H1 (cell line): ENCODE measurements at regions not wholly inside any gene's neighbourhood (a gene's known extent, or its start where the extent isn't known, plus 50 kb on each side); places are given as distances from the start of the nearest gene placed in this dataset.

ENCODE experiments used
- CTCF ChIA-PET: fragments of 300-600 bp; sonication (Branson Sonifier 250); formaldehyde crosslinking; loops from one replicate; lab custom pipeline; 2021; ENCODE audit not compliant: partially characterized antibody; lab: Charles Lee
- POLR2A ChIA-PET: fragments of 300-600 bp; sonication (Branson Sonifier 250); formaldehyde crosslinking; loops from one replicate; lab custom pipeline; 2021; ENCODE audit warnings: inconsistent platforms; ENCODE audit not compliant: partially characterized antibody; lab: Charles Lee
- DNase-seq, 2 experiments: peaks; one replicate each; pipeline versions ENCODE4 v3.0.0 to v3.0.0-alpha.2; 2010 to 2022; ENCODE audit warnings: low spot score in 2 of 2, low read depth in 1 of 2, mixed read lengths in 1 of 2
- FAIRE-seq: peaks from 2 replicates; lab custom pipeline; 2011; peaks lifted over from hg19 to GRCh38; lab: Jason Lieb, UNC
- H2AFZ ChIP-seq: 2 replicates; pipeline ENCODE4 v1.8.1; 2012; ENCODE audit warnings: low read length, inconsistent platforms
- H2AK5ac ChIP-seq: 2 replicates; pipeline ENCODE4 v1.6.1; 2013; ENCODE audit warnings: low read depth, low read length
- H2BK120ac ChIP-seq: replicated peaks from 2 replicates; pipeline ENCODE3; 2013; ENCODE audit warnings: low read depth, low read length, inconsistent platforms
- H2BK12ac ChIP-seq: 2 replicates; pipeline ENCODE4 v1.6.1; 2013; ENCODE audit warnings: low read depth, low read length
- H2BK15ac ChIP-seq: 2 replicates; pipeline ENCODE4 v1.6.1; 2013; ENCODE audit warnings: low read length
- H2BK20ac ChIP-seq: 2 replicates; pipeline ENCODE4 v1.6.1; 2013; ENCODE audit warnings: low read length
- H2BK5ac ChIP-seq: 2 replicates; pipeline ENCODE4 v1.6.1; 2013; ENCODE audit warnings: low read depth, low read length
- H3K14ac ChIP-seq: 2 replicates; pipeline ENCODE4 v1.6.1; 2013; ENCODE audit warnings: inconsistent platforms; ENCODE audit not compliant: insufficient read length
- H3K18ac ChIP-seq: 2 replicates; pipeline ENCODE4 v1.6.1; 2013; ENCODE audit warnings: low read length; ENCODE audit errors: extremely low read depth
- H3K23ac ChIP-seq: 2 replicates; pipeline ENCODE4 v1.6.1; 2013; ENCODE audit warnings: inconsistent platforms; ENCODE audit not compliant: insufficient read length
- H3K23me2 ChIP-seq: 2 replicates; pipeline ENCODE4 v1.6.1; 2013; ENCODE audit warnings: low read depth, low read length
- H3K27ac ChIP-seq: 2 replicates; pipeline ENCODE4 v1.6.1; 2011; ENCODE audit warnings: low read depth, low read length, inconsistent platforms
- H3K27me3 ChIP-seq, 4 experiments: replicated peaks in 1 of 4; 1 replicate in 1 of 4; 2 replicates in 3 of 4; pipeline versions ENCODE4 v1.6.1 to v1.8.1; 2011 to 2013; ENCODE audit warnings: low read length in 3 of 4, mild to moderate bottlenecking in 3 of 4, inconsistent platforms in 2 of 4, mixed read lengths in 2 of 4, moderate library complexity in 1 of 4; ENCODE audit not compliant: control insufficient read depth in 3 of 4, insufficient read depth in 3 of 4; ENCODE audit errors: extremely low read depth in 1 of 4
- H3K36me3 ChIP-seq, 4 experiments: 2 replicates each; pipeline versions ENCODE4 v1.6.1 to v1.8.1; 2011 to 2013; ENCODE audit warnings: mild to moderate bottlenecking in 4 of 4, low read length in 3 of 4, moderate library complexity in 2 of 4, control low read depth in 1 of 4, inconsistent platforms in 1 of 4; ENCODE audit not compliant: insufficient read depth in 4 of 4, control insufficient read depth in 2 of 4
- H3K4ac ChIP-seq: replicated peaks from 2 replicates; pipeline ENCODE3; 2013; ENCODE audit warnings: low read length, low read depth, mixed read lengths, inconsistent platforms; ENCODE audit not compliant: insufficient read length
- H3K4me1 ChIP-seq, 4 experiments: replicated peaks in 1 of 4; 1 replicate in 1 of 4; 2 replicates in 3 of 4; pipeline versions ENCODE4 v1.6.1 to v1.8.1; 2011 to 2013; ENCODE audit warnings: low read length in 3 of 4, inconsistent platforms in 2 of 4, mixed read lengths in 1 of 4; ENCODE audit not compliant: insufficient read depth in 4 of 4, control insufficient read depth in 3 of 4
- H3K4me2 ChIP-seq, 2 experiments: 2 replicates each; pipeline versions ENCODE4 v1.6.1 to v1.8.1; 2011 to 2013; ENCODE audit warnings: low read depth in 2 of 2, low read length in 2 of 2, control low read depth in 1 of 2, inconsistent platforms in 1 of 2, mild to moderate bottlenecking in 1 of 2; ENCODE audit not compliant: insufficient read depth in 1 of 2
- H3K4me3 ChIP-seq, 4 experiments: fragments of 200-600, 300-600 bp in 1 of 4; sonication (generic), shearing (Covaris generic), sonication (Bioruptor Twin) in 1 of 4; 2 replicates each; pipeline versions ENCODE4 v1.5.1 to v1.8.1; 2011 to 2016; ENCODE audit warnings: low read length in 4 of 4, low read depth in 3 of 4, control low read depth in 2 of 4, inconsistent platforms in 2 of 4, mild to moderate bottlenecking in 2 of 4, mixed read lengths in 1 of 4, moderate library complexity in 1 of 4; ENCODE audit not compliant: insufficient read depth in 2 of 4; ENCODE audit errors: extremely low read depth in 1 of 4
- H3K56ac ChIP-seq: replicated peaks from 2 replicates; pipeline ENCODE3; 2013; ENCODE audit warnings: low read depth, mild to moderate bottlenecking, mixed read lengths, low read length, inconsistent platforms; ENCODE audit not compliant: insufficient read length
- H3K79me1 ChIP-seq: 2 replicates; pipeline ENCODE4 v1.6.1; 2013; ENCODE audit warnings: low read depth, low read length, control low read depth
- H3K79me2 ChIP-seq, 2 experiments: 2 replicates each; pipeline versions ENCODE4 v1.6.1 to v1.8.1; 2012 to 2013; ENCODE audit warnings: low read length in 2 of 2, mild to moderate bottlenecking in 2 of 2, inconsistent platforms in 1 of 2; ENCODE audit not compliant: insufficient read depth in 2 of 2, control insufficient read depth in 1 of 2
- H3K9ac ChIP-seq, 4 experiments: replicated peaks in 1 of 4; 1 replicate in 1 of 4; 2 replicates in 3 of 4; pipeline versions ENCODE4 v1.6.1 to v1.8.1; 2011 to 2013; ENCODE audit warnings: low read depth in 3 of 4, low read length in 3 of 4, control low read depth in 2 of 4, mild to moderate bottlenecking in 2 of 4, moderate library complexity in 2 of 4, inconsistent platforms in 1 of 4; ENCODE audit errors: extremely low read depth in 1 of 4
- H3K9me3 ChIP-seq, 2 experiments: 2 replicates each; pipeline versions ENCODE4 v1.6.1 to v1.8.1; 2012 to 2013; ENCODE audit warnings: mild to moderate bottlenecking in 2 of 2, moderate library complexity in 2 of 2, control low read depth in 1 of 2, inconsistent platforms in 1 of 2, low read depth in 1 of 2, low read length in 1 of 2, mixed read lengths in 1 of 2; ENCODE audit not compliant: insufficient read depth in 2 of 2
- H4K20me1 ChIP-seq, 2 experiments: replicated peaks in 1 of 2; 2 replicates each; pipeline versions ENCODE3 to v1.8.1; 2011 to 2013; ENCODE audit warnings: inconsistent platforms in 2 of 2, low read length in 2 of 2, mild to moderate bottlenecking in 1 of 2; ENCODE audit not compliant: insufficient read depth in 2 of 2, control insufficient read depth in 1 of 2
- H4K5ac ChIP-seq: 2 replicates; pipeline ENCODE4 v1.6.1; 2013; ENCODE audit warnings: low read length, low read depth, mixed read lengths, inconsistent platforms; ENCODE audit not compliant: insufficient read length
- H4K8ac ChIP-seq: 2 replicates; pipeline ENCODE4 v1.8.0; 2013; ENCODE audit warnings: mild to moderate bottlenecking, moderate library complexity, low read length, inconsistent platforms; ENCODE audit not compliant: insufficient read depth; ENCODE audit errors: extremely low read depth
- H4K91ac ChIP-seq: replicated peaks from 2 replicates; pipeline ENCODE3; 2013; ENCODE audit warnings: low read length, mixed read lengths, inconsistent platforms; ENCODE audit not compliant: insufficient read length
- KDM1A ChIP-seq: fragments of 200-600, 300-600 bp; sonication (generic); IDR thresholded peaks from 2 replicates; pipeline ENCODE4 v1.7.1; 2016; ENCODE audit warnings: mild to moderate bottlenecking, low read length, borderline replicate concordance
- KDM5A ChIP-seq: fragments of 200-600 bp; IDR thresholded peaks from 2 replicates; pipeline ENCODE4 v1.7.1; 2012; ENCODE audit warnings: mild to moderate bottlenecking, low read length, inconsistent platforms, mixed read lengths
- WGBS, 2 experiments: shearing (Covaris generic) in 1 of 2; methylation state at CpG; one replicate each; pipeline versions ENCODE4 v1.1.6 to v1.1.7; 2013 to 2015; ENCODE audit warnings: low lambda C conversion rate in 2 of 2, mixed read lengths in 2 of 2, inconsistent platforms in 1 of 2, low coverage in 1 of 2, missing lambda C conversion rate in 1 of 2; ENCODE audit not compliant: insufficient replicate concordance in 2 of 2, insufficient coverage in 1 of 2, insufficient read length in 1 of 2; ENCODE audit errors: extremely low coverage in 1 of 2, missing lambda C conversion rate in 1 of 2; 5-methylcytosine and 5-hydroxymethylcytosine counted together

DNA sequence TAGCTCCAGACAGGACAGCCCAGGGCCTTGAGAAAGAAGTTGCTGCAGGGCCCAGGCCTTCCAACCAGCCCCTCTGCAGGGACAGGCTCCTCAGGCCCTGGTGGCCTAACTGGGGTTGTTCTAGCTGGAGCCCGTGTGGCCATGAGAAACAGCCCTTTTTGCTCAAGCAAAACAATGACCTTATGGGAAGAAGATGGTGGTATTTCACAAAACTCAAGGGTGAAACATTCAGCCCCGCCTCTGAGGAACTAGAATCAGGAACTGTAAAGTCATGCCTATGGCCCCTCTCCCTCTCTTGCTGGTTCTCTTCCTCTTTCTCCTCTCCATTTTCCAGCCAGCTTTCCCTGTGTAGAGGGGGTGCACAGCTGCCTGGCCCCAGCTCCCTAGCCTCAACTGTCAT, 273.3 kb downstream of the RPLP1 start:
- H3K4me1 ChIP-seq = peaks cover 2 to 11% (median 9%) of the 10 kb centered on the region in 4 experiments
- H3K56ac ChIP-seq = no peak overlapping the region
- no peak overlapping the region; the same call in 1 of the 2 replicates for H4K8ac ChIP-seq
- no peak overlapping the region for H3K23ac ChIP-seq
- H3K9ac ChIP-seq = no peak overlapping the region
- no peaks in the 10 kb centered on the region for H3K23me2 ChIP-seq
- no peak overlapping the region for H3K4ac ChIP-seq
- H2AFZ ChIP-seq = no peak overlapping the region
- CTCF ChIA-PET = interaction anchor here (1.0 to 8.3 kb wide), 5 partner anchors 15 to 350 kb away, joined by 3 to 39 read pairs (median 4); no protein-coding TSS in a partner anchor
- H3K9me3 ChIP-seq = no peaks in the 10 kb centered on the region
- no peaks in the 10 kb centered on the region; a peak in 1 of 8 replicates for H3K36me3 ChIP-seq
- H3K4me2 ChIP-seq = no peak overlapping the region
- H3K27ac ChIP-seq = no peak overlapping the region
- no peak overlapping the region for H3K14ac ChIP-seq
- H2BK12ac ChIP-seq = no peak overlapping the region; the same call in 1 of the 2 replicates
- H4K20me1 ChIP-seq = no peaks in the 10 kb centered on the region
- peak overlapping the region; percentile 41; the same call in 1 of the 2 replicates for H3K18ac ChIP-seq
- no peak for DNase-seq
- TF ChIP-seq KDM5A (no peak), KDM1A (no peak)
- H2BK15ac ChIP-seq = no peak overlapping the region
- H4K91ac ChIP-seq = peak overlapping the region; percentile 77
- no peak overlapping the region for H4K5ac ChIP-seq
- POLR2A ChIA-PET = no interaction called here
- no peak overlapping the region for H3K4me3 ChIP-seq
- H2BK120ac ChIP-seq = no peak overlapping the region
- peak overlapping the region; percentile 92; the same call in 1 of the 2 replicates for H2BK20ac ChIP-seq
- no peak overlapping the region for H2AK5ac ChIP-seq
- no peaks in the 10 kb centered on the region for H3K27me3 ChIP-seq
- H3K79me1 ChIP-seq = no peaks in the 10 kb centered on the region
- no peak for FAIRE-seq
- H3K79me2 ChIP-seq = no peaks in the 10 kb centered on the region
- H2BK5ac ChIP-seq = peak overlapping the region; percentile 60; the same call in 1 of the 2 replicates
- WGBS, 2 experiments = 90% methylated on average over 2 of the region's 2 CpGs; no CpG with 5 or more reads in 1 of the 2 experiments
